Activated CD8-positive, alpha-beta T cell treated with anti-CD3 and anti-CD28 coated beads, Interleukin-2, amount 10 ng/mL, durations not matched to agents 7 days and 5 days (primary cell): ENCODE measurements at regions not wholly inside any gene's neighbourhood (a gene's known extent, or its start where the extent isn't known, plus 50 kb on each side); places are given as distances from the start of the nearest gene placed in this dataset.
"Not testable (repeated sequence)": the region's sequence is repeated elsewhere in the genome, so short reads cannot be mapped to it uniquely, and the experiment has no call there.

ENCODE experiments used
- ATAC-seq: fragments of 150-1000 bp; cut with Tn5 transposase; one replicate; pipeline ENCODE4 v1.10.0; 2021; ENCODE audit warnings: moderate library complexity
- CTCF ChIA-PET: fragments of 350-600 bp; sonication (Branson Sonifier 250); formaldehyde crosslinking; loops from one replicate; lab custom pipeline; 2021; ENCODE audit warnings: antibody characterized with exemption; lab: Charles Lee
- POLR2A ChIA-PET: fragments of 350-600 bp; sonication (Branson Sonifier 250); formaldehyde crosslinking; loops from one replicate; lab custom pipeline; 2021; ENCODE audit warnings: antibody characterized with exemption; lab: Charles Lee
- DNase-seq: peaks from one replicate; pipeline ENCODE4 v3.0.0-alpha.2; 2020
- H3K27ac Mint-ChIP-seq: one replicate; pipeline ENCODE4 v1.8.0; 2021; ENCODE audit warnings: mild to moderate bottlenecking, mixed read lengths
- H3K27me3 Mint-ChIP-seq: one replicate; pipeline ENCODE4 v1.8.0; 2021; ENCODE audit warnings: low read depth, mixed read lengths
- H3K36me3 Mint-ChIP-seq: one replicate; pipeline ENCODE4 v1.8.0; 2021; ENCODE audit warnings: low read depth, mixed read lengths
- H3K4me1 Mint-ChIP-seq: one replicate; pipeline ENCODE4 v1.8.0; 2021; ENCODE audit warnings: low read depth, mixed read lengths
- H3K4me3 Mint-ChIP-seq: one replicate; pipeline ENCODE4 v1.8.0; 2021; ENCODE audit warnings: mild to moderate bottlenecking, mixed read lengths
- H3K9me3 Mint-ChIP-seq: one replicate; pipeline ENCODE4 v1.8.0; 2022; ENCODE audit warnings: mixed read lengths; ENCODE audit not compliant: insufficient read depth

GRCh38 chr6:156205678-156206077 is 571.5 kb upstream of the ARID1B start:
- POLR2A ChIA-PET, result no interaction called here
- no peaks in the 10 kb centered on the region for H3K27me3 Mint-ChIP-seq

DNA sequence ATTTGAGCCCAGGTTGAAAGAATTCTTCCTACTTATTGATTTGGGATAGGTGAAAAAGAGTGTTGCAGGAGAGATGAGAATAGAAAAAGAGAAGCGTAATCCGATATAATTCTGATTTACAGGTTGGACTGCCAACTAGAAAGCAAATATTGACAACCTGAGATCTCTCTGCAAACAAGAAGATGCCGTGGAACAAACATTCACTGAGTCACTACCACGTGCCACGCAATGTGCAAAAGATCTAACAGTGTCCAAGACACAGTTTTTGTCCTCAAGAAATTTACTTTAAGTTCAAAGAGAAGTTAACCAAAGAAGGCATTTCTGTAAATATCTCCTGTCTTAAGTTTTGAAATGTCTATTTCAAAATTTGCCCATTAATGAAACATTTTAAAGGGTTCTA is 578.0 kb upstream of the ARID1B start:
- no peak for ATAC-seq
- H3K4me1 Mint-ChIP-seq, result peaks cover 25% of the 10 kb centered on the region
- H3K27ac Mint-ChIP-seq, result no peak overlapping the region
- POLR2A ChIA-PET, result no interaction called here
- H3K27me3 Mint-ChIP-seq, result no peaks in the 10 kb centered on the region
- H3K36me3 Mint-ChIP-seq, result peaks cover 7% of the 10 kb centered on the region
- H3K4me3 Mint-ChIP-seq, result no peak overlapping the region
- CTCF ChIA-PET, result no interaction called here
- no peak for DNase-seq
- H3K9me3 Mint-ChIP-seq, result peaks cover 6% of the 10 kb centered on the region

More at GRCh38 chr6:156205678-156206077, 571.5 kb upstream of the ARID1B start:
- Mint-ChIP-seq H3K36me3 (no peaks in the 10 kb centered on the region), H3K4me1 (peaks cover 3% of the 10 kb centered on the region), H3K9me3 (peaks cover 12% of the 10 kb centered on the region), H3K4me3 (no peak overlapping the region), H3K27ac (no peak overlapping the region)
- ATAC-seq (no peak), DNase-seq (no peak)
- CTCF ChIA-PET, result no interaction called here

GRCh38 chr6:156197513-156197912 is 579.7 kb upstream of the ARID1B start:
- H3K4me3 Mint-ChIP-seq, result peak overlapping the region; percentile 21
- CTCF ChIA-PET, result interaction anchor here (0.6 kb wide), 1 partner anchor 319 kb away, joined by 3 read pairs; no protein-coding TSS in a partner anchor

GRCh38 chr6:156194981-156195380 is 582.2 kb upstream of the ARID1B start:
- H3K4me1 Mint-ChIP-seq, result peaks cover 42% of the 10 kb centered on the region
- DNase-seq, result no peak
- H3K4me3 Mint-ChIP-seq, result no peak overlapping the region
- H3K27ac Mint-ChIP-seq, result no peak overlapping the region
- ATAC-seq, result no peak
- ChIA-PET CTCF (no interaction called here), POLR2A (no interaction called here)
- H3K36me3 Mint-ChIP-seq, result peaks cover 12% of the 10 kb centered on the region
- H3K9me3 Mint-ChIP-seq, result peaks cover 3% of the 10 kb centered on the region
- H3K27me3 Mint-ChIP-seq, result no peaks in the 10 kb centered on the region

More at GRCh38 chr6:156197513-156197912, 579.7 kb upstream of the ARID1B start:
- H3K27ac Mint-ChIP-seq, result peak overlapping the region; percentile 77
- H3K9me3 Mint-ChIP-seq, result peaks cover 3% of the 10 kb centered on the region
- POLR2A ChIA-PET, result no interaction called here
- H3K4me1 Mint-ChIP-seq, result peaks cover 30% of the 10 kb centered on the region
- ATAC-seq, result peak; percentile 58
- H3K36me3 Mint-ChIP-seq, result peaks cover 12% of the 10 kb centered on the region
- no peaks in the 10 kb centered on the region for H3K27me3 Mint-ChIP-seq
- no peak for DNase-seq

GRCh38 chr6:156193381-156193780 is 583.8 kb upstream of the ARID1B start:
- ChIA-PET POLR2A (no interaction called here), CTCF (no interaction called here)
- peaks cover 37% of the 10 kb centered on the region for H3K4me1 Mint-ChIP-seq
- DNase-seq (no peak), ATAC-seq (no peak)
- peaks cover 8% of the 10 kb centered on the region for H3K27me3 Mint-ChIP-seq
- no peak overlapping the region for H3K4me3 Mint-ChIP-seq
- no peak overlapping the region for H3K27ac Mint-ChIP-seq
- H3K9me3 Mint-ChIP-seq, result peaks cover 3% of the 10 kb centered on the region
- peaks cover 7% of the 10 kb centered on the region for H3K36me3 Mint-ChIP-seq

- Mint-ChIP-seq H3K36me3 (peaks cover 4% of the 10 kb centered on the region), H3K4me3 (peak overlapping the region; percentile 29), H3K27ac (peak overlapping the region; percentile 60), H3K27me3 (peaks cover 9% of the 10 kb centered on the region), H3K9me3 (peaks cover 3% of the 10 kb centered on the region), H3K4me1 (peaks cover 24% of the 10 kb centered on the region)
- DNase-seq (no peak), ATAC-seq (peak; percentile 81)
- ChIA-PET POLR2A (no interaction called here), CTCF (no interaction called here)
Observed at GRCh38 chr6:156191895-156192294, 585.3 kb upstream of the ARID1B start.

- ATAC-seq, H3K27me3 Mint-ChIP-seq, POLR2A ChIA-PET, H3K27ac Mint-ChIP-seq, H3K36me3 Mint-ChIP-seq, DNase-seq, H3K9me3 Mint-ChIP-seq, CTCF ChIA-PET, H3K4me3 Mint-ChIP-seq: not testable (repeated sequence)
- peaks cover 21% of the 10 kb centered on the region for H3K4me1 Mint-ChIP-seq
Observed at GRCh38 chr6:156191390-156191789, 585.8 kb upstream of the ARID1B start.

DNA sequence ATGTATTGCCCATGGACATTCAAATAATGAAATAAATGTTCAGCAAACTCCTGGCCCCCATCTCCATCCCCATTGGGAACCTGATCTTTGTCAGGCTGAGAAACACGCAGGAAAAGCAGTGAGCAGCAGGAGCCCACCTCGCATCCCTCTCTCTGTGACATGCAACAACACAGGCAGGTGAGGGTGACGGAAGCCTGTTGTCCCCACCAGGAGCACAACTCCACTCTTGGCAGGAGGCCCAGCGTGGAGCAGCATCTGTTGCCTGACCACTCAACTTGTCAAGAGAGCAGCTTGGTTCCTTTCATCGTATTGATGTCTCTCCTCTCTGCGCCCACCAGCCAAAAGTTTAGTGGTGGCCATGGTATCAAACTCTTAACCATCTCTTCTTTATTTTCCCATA is 586.9 kb upstream of the ARID1B start:
- Mint-ChIP-seq H3K4me1 (peaks cover 19% of the 10 kb centered on the region), H3K4me3 (no peak overlapping the region), H3K27me3 (peaks cover 9% of the 10 kb centered on the region), H3K9me3 (peaks cover 3% of the 10 kb centered on the region), H3K27ac (no peak overlapping the region), H3K36me3 (peaks cover 4% of the 10 kb centered on the region)
- POLR2A ChIA-PET, result no interaction called here
- no peak for DNase-seq
- CTCF ChIA-PET, result no interaction called here
- ATAC-seq, result no peak

DNA sequence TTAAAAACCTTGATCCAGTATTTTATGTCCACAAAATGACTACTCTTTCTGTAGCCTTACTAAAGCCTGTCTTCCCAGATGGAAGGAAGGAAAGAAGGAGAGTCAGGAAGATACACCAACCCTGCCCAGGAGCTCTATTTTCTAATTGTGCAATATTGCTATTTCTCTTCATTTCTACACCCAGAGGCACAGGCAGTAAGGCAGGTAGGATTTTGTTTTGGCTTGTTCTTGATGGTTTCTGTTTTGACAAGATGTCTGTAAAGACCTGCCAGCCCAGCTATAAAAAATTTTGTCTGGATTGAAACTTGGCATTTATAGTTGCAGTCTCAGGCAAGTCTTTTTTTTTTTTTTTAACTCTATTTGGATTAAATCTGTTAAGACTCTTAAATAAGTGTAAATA is 587.5 kb upstream of the ARID1B start:
- DNase-seq (no peak), ATAC-seq (no peak)
- H3K27me3 Mint-ChIP-seq, result peaks cover 9% of the 10 kb centered on the region
- H3K36me3 Mint-ChIP-seq, result peaks cover 4% of the 10 kb centered on the region
- peaks cover 3% of the 10 kb centered on the region for H3K9me3 Mint-ChIP-seq
- H3K27ac Mint-ChIP-seq, result no peak overlapping the region
- H3K4me3 Mint-ChIP-seq, result no peak overlapping the region
- CTCF ChIA-PET, result no interaction called here
- POLR2A ChIA-PET, result no interaction called here
- peaks cover 19% of the 10 kb centered on the region for H3K4me1 Mint-ChIP-seq

DNA sequence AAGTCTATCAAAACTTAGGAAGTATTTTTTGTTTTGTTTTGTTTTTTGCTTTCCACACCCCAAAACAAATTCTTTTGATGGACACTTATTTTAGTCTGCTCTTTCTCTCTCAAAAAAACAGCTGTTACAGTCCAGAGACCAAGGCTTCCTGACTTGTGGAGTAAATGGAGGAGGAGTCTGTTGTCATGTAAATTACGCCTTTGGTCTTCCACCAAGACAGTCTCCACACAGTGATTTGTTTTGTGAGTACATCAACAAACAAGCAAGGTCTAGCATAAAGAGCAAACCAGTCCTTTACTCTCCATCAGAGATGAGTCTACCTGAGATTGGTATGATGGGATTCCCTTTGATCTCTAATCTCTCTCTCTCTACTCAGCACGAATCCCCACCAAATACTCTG is 588.0 kb upstream of the ARID1B start:
- H3K27ac Mint-ChIP-seq, result no peak overlapping the region
- no peak overlapping the region for H3K4me3 Mint-ChIP-seq
- H3K4me1 Mint-ChIP-seq, result peaks cover 19% of the 10 kb centered on the region
- H3K36me3 Mint-ChIP-seq, result peaks cover 4% of the 10 kb centered on the region
- ATAC-seq (no peak), DNase-seq (no peak)
- peaks cover 3% of the 10 kb centered on the region for H3K9me3 Mint-ChIP-seq
- CTCF ChIA-PET, result no interaction called here
- H3K27me3 Mint-ChIP-seq, result peaks cover 9% of the 10 kb centered on the region
- POLR2A ChIA-PET, result no interaction called here

- no peak for ATAC-seq
- no peak for DNase-seq
- no peak overlapping the region for H3K4me3 Mint-ChIP-seq
- no peaks in the 10 kb centered on the region for H3K4me1 Mint-ChIP-seq
- H3K9me3 Mint-ChIP-seq, result no peaks in the 10 kb centered on the region
- no peak overlapping the region for H3K27ac Mint-ChIP-seq
- ChIA-PET CTCF (no interaction called here), POLR2A (no interaction called here)
- H3K36me3 Mint-ChIP-seq, result no peaks in the 10 kb centered on the region
- peaks cover 9% of the 10 kb centered on the region for H3K27me3 Mint-ChIP-seq
Observed at GRCh38 chr6:156185113-156185512, 592.1 kb upstream of the ARID1B start.

DNA sequence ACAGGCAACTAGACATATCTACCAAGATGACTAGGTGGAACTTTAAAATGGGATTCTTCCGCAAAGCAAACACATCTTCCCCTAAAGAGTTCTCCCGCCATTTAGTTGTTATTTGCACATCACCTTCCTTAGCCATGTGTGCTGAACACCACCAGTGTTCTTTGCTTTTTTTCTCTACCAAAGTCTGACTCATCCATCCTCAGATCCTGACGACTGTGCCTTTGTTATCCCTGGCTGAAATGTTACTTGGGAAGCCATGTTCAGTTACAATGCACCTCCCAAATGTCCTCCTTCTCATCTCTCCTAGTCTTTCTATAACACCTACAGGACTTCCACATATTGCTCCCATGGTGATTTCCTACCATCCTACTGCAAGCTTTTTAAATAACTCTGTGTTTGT is 593.5 kb upstream of the ARID1B start:
- ChIA-PET POLR2A (no interaction called here), CTCF (no interaction called here)
- Mint-ChIP-seq H3K27me3 (peaks cover 4% of the 10 kb centered on the region), H3K4me1 (no peaks in the 10 kb centered on the region), H3K36me3 (no peaks in the 10 kb centered on the region), H3K4me3 (no peak overlapping the region), H3K9me3 (no peaks in the 10 kb centered on the region), H3K27ac (no peak overlapping the region)
- DNase-seq (no peak), ATAC-seq (no peak)

GRCh38 chr6:156182356-156182755 is 594.8 kb upstream of the ARID1B start:
- DNase-seq, result no peak
- Mint-ChIP-seq H3K4me3 (no peak overlapping the region), H3K27ac (no peak overlapping the region), H3K9me3 (no peaks in the 10 kb centered on the region), H3K36me3 (no peaks in the 10 kb centered on the region), H3K27me3 (no peaks in the 10 kb centered on the region), H3K4me1 (no peaks in the 10 kb centered on the region)
- no peak for ATAC-seq
- ChIA-PET POLR2A (no interaction called here), CTCF (interaction anchor here (0.6 kb wide), 1 partner anchor 326 kb away, joined by 3 read pairs; no protein-coding TSS in a partner anchor)
